ENCODE measurements at regions not wholly inside any gene's neighbourhood (a gene's known extent, or its start where the extent isn't known, plus 50 kb on each side); places are given as distances from the start of the nearest gene placed in this dataset.
A peak's percentile ranks its signal among the peaks of the same experiment; 100 is the strongest.

- DNase-seq, result no peak
These were observed 59.1 kb upstream of the GRPEL1 start for GRCh38 chr4:7126981-7127380.

- DNase-seq, result peak; percentile 95
These were observed 57.0 kb upstream of the GRPEL1 start for GRCh38 chr4:7124689-7125442.

GRCh38 chr4:7121866-7122653, 54.2 kb upstream of the GRPEL1 start:
- no peak for DNase-seq

- no peak for DNase-seq
These were observed 53.3 kb upstream of the GRPEL1 start for GRCh38 chr4:7121174-7121573.

- no peak for DNase-seq
These were observed 52.5 kb upstream of the GRPEL1 start for GRCh38 chr4:7120341-7120740.

- no peak for DNase-seq
These were observed 50.4 kb upstream of the GRPEL1 start for GRCh38 chr4:7118013-7118832.
